Sigmoid colon (tissue), 4 donors: ENCODE measurements at regions not wholly inside any gene's neighbourhood (a gene's known extent, or its start where the extent isn't known, plus 50 kb on each side); places are given as distances from the start of the nearest gene placed in this dataset.

ENCODE experiments used
- CTCF ChIP-seq, 4 experiments: fragments of 450-650 bp in 3 of 4; fragments of 200-600 bp in 1 of 4; IDR thresholded peaks; one replicate each; pipeline ENCODE4 v1.5.1; 2016 to 2019; ENCODE audit warnings: antibody characterized with exemption in 4 of 4, mild to moderate bottlenecking in 3 of 4, moderate library complexity in 2 of 4
- POLR2A ChIP-seq, 2 donors: fragments of 450-650 bp; IDR thresholded peaks; one replicate each; pipeline ENCODE4 v1.6.1; 2016; ENCODE audit warnings: antibody characterized with exemption in 2 of 2, mild to moderate bottlenecking in 2 of 2, moderate library complexity in 2 of 2
- POLR2AphosphoS5 ChIP-seq, 4 donors: sonication (generic); formaldehyde crosslinking; IDR thresholded peaks; one replicate each; pipeline ENCODE4 v1.6.1; 2017; ENCODE audit warnings: antibody characterized with exemption in 4 of 4

DNA sequence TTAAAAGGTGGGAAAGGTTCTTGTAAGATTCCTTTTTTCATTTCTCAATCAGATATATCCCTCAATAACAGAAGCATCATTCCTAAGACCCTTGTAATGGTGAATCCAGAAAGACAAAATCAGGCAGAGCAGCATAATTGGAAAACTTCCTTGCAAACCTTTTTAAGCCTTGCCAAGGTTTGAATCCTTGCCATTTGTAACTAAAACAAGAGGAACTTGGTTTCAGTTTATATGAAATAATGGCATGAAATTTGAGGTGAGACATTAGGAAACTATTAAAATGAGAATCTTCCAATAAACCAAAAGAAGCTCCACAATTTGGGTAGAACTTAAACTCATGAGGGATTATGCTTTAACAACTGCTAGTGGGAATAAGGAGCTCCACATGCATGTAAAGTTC, 384.7 kb upstream of the SMC2 start:
- no peak for TF ChIP-seq CTCF (IDR thresholded peaks at IDR 0.05)
- TF ChIP-seq POLR2A (IDR thresholded peaks at IDR 0.05), result no peak
- no peak for TF ChIP-seq POLR2AphosphoS5 (IDR thresholded peaks at IDR 0.05)
